HG02763 (cell line): ENCODE measurements at regions not wholly inside any gene's neighbourhood (a gene's known extent, or its start where the extent isn't known, plus 50 kb on each side); places are given as distances from the start of the nearest gene placed in this dataset.
"Not testable (repeated sequence)": the region's sequence is repeated elsewhere in the genome, so short reads cannot be mapped to it uniquely, and the experiment has no call there.

Experiments
- ATAC-seq: cut with Tn5 transposase; IDR thresholded peaks from one replicate; pipeline ENCODE4 v1.9.1; 2021; ENCODE audit warnings: mild to moderate bottlenecking, moderate library complexity; ENCODE audit not compliant: unreplicated experiment

DNA sequence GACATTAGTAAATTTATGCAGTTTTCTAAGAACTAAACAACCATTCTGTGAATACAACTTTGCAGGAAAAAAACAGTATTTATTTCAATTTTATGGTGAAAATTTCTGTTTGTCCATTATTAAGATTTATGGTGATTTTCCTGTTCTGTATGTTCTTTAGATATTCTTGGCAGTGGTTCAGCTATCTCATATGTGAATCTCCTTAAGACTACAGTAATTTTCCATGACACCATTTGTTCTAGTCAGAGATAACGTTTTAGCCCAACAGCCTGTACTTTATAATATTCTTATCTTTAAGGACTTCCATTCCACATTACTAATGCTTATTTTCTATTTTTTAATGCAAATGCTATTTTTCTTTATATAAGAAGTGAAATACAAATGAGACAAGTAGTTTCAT lies 504.0 kb downstream of the RFPL4B start:
- ATAC-seq = no peak

GRCh38 chr6:112853162-112853561 lies 506.0 kb downstream of the RFPL4B start:
- ATAC-seq = no peak

- ATAC-seq = no peak
These were observed 516.6 kb downstream of the RFPL4B start for GRCh38 chr6:112863753-112864152.

GRCh38 chr6:112865131-112865530 lies 518.0 kb downstream of the RFPL4B start:
- no peak for ATAC-seq

DNA sequence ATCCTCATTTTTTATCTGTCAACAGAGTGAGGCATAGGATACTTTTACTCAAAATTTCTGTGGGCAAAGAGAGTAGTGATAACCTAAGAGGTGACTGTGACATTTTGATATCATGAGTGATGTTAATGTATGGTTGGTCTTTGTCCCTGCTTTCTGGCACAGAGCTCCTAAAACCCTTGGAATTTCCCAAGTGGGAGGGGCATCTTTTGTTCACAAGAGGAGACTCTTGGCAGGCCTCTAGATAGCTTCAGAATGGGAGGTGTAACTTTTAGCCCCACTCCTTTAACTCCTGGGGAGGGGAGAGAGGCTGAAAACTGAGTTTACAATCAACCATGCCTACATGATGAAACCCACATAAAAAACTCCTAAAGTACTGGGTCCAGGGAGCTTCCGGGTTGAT lies 527.8 kb downstream of the RFPL4B start:
- no peak for ATAC-seq

GRCh38 chr6:112877134-112878100 lies 530.3 kb downstream of the RFPL4B start:
- no peak for ATAC-seq

GRCh38 chr6:112879920-112880413 lies 532.8 kb downstream of the RFPL4B start:
- no peak for ATAC-seq

GRCh38 chr6:112881027-112881426 lies 533.9 kb downstream of the RFPL4B start:
- no peak for ATAC-seq

DNA sequence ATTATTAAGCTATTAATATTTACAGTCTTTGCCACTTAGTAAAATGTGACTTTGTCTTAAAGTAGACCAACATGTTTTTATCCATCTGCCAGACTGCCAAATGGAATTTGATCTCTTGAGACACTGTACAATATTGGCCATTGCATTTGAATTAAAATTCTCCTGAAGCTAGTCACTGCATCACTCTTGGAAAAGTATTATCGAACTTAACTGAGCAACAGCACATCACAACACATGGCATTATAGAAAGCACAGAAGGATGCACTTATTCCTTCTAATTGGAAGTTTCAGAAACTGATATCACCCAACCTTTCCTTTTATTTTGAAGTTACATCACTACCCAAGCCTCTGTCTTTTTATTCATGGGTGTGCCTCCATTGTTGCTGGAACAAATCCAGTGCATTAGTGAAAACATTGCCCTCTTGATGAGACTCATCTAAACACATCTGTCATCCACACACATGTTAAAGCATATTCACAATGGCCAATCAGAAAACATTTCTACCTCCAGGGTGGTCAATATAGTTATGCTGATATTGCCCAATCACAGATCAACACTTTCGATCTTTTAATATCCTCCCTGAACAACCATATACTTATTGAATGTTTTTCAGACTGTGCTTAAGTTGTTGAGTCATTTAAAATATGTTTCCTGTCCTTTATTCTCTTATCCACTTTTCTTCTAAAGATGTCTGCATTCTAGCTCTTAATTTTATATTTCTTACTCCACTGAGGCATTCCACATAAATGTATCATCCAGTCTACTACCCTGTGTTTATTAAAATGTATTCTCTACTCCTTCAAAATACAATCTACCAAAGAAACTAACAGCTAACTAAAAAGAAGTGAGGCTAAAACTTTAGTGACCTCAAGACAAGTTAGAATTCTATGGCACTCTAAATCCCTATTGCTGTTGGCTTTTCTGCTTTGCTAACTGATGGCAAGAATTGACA lies 535.0 kb downstream of the RFPL4B start:
- no peak for ATAC-seq

- ATAC-seq = no peak
These were observed 536.0 kb downstream of the RFPL4B start for GRCh38 chr6:112883095-112883494.

GRCh38 chr6:112886415-112886814 lies 539.3 kb downstream of the RFPL4B start:
- no peak for ATAC-seq

DNA sequence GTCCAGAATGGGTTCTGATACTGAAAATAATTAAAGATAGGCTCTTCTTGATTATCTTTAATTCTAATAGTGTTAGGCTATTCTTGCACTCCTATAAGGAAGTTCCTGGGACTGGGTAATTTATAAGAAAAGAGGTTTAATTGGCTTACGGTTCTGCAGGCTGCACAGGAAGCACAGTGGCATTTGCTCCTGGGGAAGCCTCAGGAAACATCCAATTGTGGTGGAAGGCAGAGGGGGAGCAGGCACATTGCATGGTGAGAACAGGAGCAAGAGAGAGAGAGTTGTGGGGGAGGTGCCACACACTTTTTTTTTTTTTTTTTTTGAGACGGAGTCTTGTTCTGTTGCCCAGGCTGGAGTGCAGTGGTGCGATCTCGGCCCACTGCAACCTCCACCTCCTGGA lies 540.3 kb downstream of the RFPL4B start:
- ATAC-seq = not testable (repeated sequence)

DNA sequence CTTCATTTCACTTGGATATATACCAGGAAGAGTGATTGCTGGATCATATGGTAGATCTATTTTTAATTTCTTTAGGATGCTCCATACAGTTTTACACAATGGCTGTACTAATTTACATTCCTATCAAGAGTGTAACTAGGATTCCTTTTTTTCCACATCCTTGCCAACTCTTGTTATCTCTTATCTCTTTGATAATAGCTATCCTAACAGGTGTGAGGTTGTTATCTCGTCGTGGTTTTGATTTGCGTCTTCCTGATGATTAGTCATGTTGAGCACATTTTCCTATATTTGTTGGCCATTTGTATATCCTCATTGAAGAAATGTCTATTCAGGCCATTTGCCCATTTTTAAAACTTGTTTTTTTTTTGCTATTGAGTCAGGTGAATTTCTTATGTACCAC lies 552.4 kb downstream of the RFPL4B start:
- no peak for ATAC-seq

DNA sequence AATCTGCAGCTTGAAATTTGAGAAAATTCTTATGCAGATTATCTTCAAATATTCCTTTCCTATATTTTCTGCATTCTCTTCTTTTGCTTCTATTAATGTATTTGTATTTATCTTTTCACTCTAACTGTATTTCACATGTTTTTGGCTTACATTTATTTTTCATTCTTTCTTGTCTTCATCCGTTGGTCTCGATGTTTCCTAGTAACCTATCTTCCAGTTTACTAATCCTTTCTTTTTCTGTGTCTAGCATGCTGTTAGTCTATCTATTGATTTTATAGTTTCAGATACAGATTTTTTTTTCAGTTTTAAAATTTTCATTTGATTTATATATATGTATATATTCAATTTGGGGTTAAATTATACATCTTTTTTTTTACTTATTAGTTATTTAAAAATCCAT lies 556.2 kb downstream of the RFPL4B start:
- ATAC-seq = no peak

- ATAC-seq = no peak
These were observed 559.6 kb downstream of the RFPL4B start for GRCh38 chr6:112906726-112907125.

DNA sequence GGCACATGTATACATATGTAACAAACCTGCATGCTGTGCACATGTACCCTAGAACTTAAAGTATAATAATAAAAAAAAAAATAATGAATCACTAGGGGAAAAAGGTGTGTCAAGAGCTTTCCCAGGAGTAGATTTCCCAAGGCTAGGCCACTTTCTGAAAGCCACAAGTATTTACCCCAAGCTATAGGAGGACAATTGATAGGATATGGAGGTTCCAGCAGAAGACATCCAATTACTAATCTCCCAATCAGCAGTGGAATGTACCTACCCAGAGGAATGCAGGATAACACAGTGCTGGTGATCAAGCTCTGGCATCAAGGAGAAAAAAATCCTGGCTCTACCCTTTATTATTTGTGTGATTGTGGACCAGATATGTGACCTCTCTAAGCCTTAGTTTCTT lies 562.7 kb downstream of the RFPL4B start:
- ATAC-seq = no peak

- no peak for ATAC-seq
These were observed 563.1 kb downstream of the RFPL4B start for GRCh38 chr6:112910256-112910655.

- no peak for ATAC-seq
These were observed 564.8 kb downstream of the RFPL4B start for GRCh38 chr6:112911959-112912358.

- no peak for ATAC-seq
These were observed 565.4 kb downstream of the RFPL4B start for GRCh38 chr6:112912416-112913101.

DNA sequence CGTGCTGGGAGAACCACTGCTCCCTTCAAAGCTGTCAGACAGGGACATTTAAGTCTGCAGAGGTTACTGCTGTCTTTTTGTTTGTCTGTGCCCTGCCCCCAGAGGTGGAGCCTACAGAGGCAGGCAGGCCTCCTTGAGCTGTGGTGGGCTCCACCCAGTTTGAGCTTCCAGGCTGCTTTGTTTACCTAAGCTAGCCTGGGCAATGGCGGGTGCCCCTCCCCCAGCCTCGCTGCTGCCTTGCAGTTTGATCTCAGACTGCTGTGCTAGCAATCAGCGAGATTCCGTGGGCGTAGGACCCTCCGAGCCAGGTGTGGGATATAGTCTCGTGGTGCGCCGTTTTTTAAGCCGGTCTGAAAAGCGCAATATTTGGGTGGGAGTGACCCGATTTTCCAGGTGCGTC lies 572.6 kb downstream of the RFPL4B start:
- ATAC-seq = not testable (repeated sequence)

DNA sequence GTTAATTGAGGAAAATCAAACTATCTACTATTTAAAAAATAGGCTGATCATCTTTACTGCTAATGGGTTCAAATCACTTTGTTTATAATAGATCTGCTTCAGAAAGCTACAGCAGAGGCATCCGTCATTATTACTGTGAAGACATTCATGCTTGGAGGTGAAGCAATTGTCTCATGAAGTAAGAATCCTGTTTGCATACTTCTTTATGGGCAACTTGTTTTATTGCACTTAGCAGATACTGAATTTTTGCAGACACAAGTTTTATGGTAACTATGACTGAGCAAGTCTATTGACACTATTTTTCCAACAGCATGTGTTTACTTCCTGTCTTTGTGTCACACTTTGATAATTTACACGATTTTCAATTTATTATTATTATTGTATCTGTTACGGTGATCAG lies 573.9 kb downstream of the RFPL4B start:
- no peak for ATAC-seq
